Astrocyte (in vitro differentiated cells and primary cell): ENCODE measurements at regions not wholly inside any gene's neighbourhood (a gene's known extent, or its start where the extent isn't known, plus 50 kb on each side); places are given as distances from the start of the nearest gene placed in this dataset.

Experiments
- DNase-seq: peaks from one replicate; pipeline ENCODE4 v3.0.0-alpha.2; 2010; ENCODE audit warnings: low read depth
- FAIRE-seq: peaks from 2 replicates; lab custom pipeline; 2011; peaks lifted over from hg19 to GRCh38; lab: Jason Lieb, UNC
- H2AFZ ChIP-seq: 2 replicates; pipeline ENCODE4 v1.6.0; 2012; ENCODE audit warnings: low read depth, low read length, inconsistent platforms
- H3K27ac ChIP-seq: 2 replicates; pipeline ENCODE4 v1.5.1; 2011; ENCODE audit warnings: low read depth, low read length, inconsistent platforms
- H3K27me3 ChIP-seq: 2 replicates; pipeline ENCODE4 v1.6.0; 2011; ENCODE audit warnings: low read length, inconsistent platforms; ENCODE audit not compliant: insufficient read depth
- H3K36me3 ChIP-seq: 2 replicates; pipeline ENCODE4 v1.5.1; 2011; ENCODE audit warnings: low read length, inconsistent platforms; ENCODE audit not compliant: insufficient read depth
- H3K4me1 ChIP-seq: 2 replicates; pipeline ENCODE4 v1.5.1; 2011; ENCODE audit warnings: low read length, inconsistent platforms; ENCODE audit not compliant: insufficient read depth
- H3K4me2 ChIP-seq: 2 replicates; pipeline ENCODE4 v1.6.0; 2012; ENCODE audit warnings: low read length, inconsistent platforms
- H3K4me3 ChIP-seq: 2 replicates; pipeline ENCODE4 v1.5.1; 2011; ENCODE audit warnings: low read depth, mild to moderate bottlenecking, low read length, inconsistent platforms; ENCODE audit not compliant: insufficient read depth
- H3K79me2 ChIP-seq: 2 replicates; pipeline ENCODE4 v1.6.0; 2012; ENCODE audit warnings: mild to moderate bottlenecking, low read length, inconsistent platforms; ENCODE audit not compliant: insufficient read depth
- H3K9ac ChIP-seq: 2 replicates; pipeline ENCODE4 v1.6.0; 2012; ENCODE audit warnings: mild to moderate bottlenecking, low read length, inconsistent platforms
- H3K9me3 ChIP-seq: 2 replicates; pipeline ENCODE4 v1.5.1; 2012; ENCODE audit warnings: low read depth, mild to moderate bottlenecking, low read length, inconsistent platforms; ENCODE audit not compliant: insufficient read depth
- H4K20me1 ChIP-seq: 2 replicates; pipeline ENCODE4 v1.6.0; 2012; ENCODE audit warnings: low read length, inconsistent platforms; ENCODE audit not compliant: insufficient read depth
- H3K27ac Mint-ChIP-seq: one replicate; pipeline ENCODE4 v1.8.0; 2021; ENCODE audit warnings: mild to moderate bottlenecking, mixed read lengths; ENCODE audit not compliant: unreplicated experiment
- H3K27me3 Mint-ChIP-seq: one replicate; pipeline ENCODE4 v1.8.0; 2021; ENCODE audit warnings: low read depth, mixed read lengths; ENCODE audit not compliant: unreplicated experiment
- H3K36me3 Mint-ChIP-seq: one replicate; pipeline ENCODE4 v1.8.0; 2021; ENCODE audit warnings: low read depth, mixed read lengths; ENCODE audit not compliant: unreplicated experiment
- H3K4me1 Mint-ChIP-seq: one replicate; pipeline ENCODE4 v1.8.0; 2021; ENCODE audit warnings: low read depth, mixed read lengths; ENCODE audit not compliant: unreplicated experiment
- H3K4me3 Mint-ChIP-seq: one replicate; pipeline ENCODE4 v1.8.0; 2021; ENCODE audit warnings: mild to moderate bottlenecking, moderate library complexity, mixed read lengths; ENCODE audit not compliant: unreplicated experiment
- H3K9me3 Mint-ChIP-seq: one replicate; pipeline ENCODE4 v1.8.0; 2021; ENCODE audit warnings: mild to moderate bottlenecking, mixed read lengths; ENCODE audit not compliant: unreplicated experiment
- CTCF ChIP-seq: IDR thresholded peaks from 2 replicates; pipeline ENCODE4 v1.5.1; 2011; ENCODE audit warnings: low read depth, mild to moderate bottlenecking, inconsistent platforms, low read length, moderate library complexity; ENCODE audit not compliant: insufficient read depth
- EZH2 ChIP-seq: IDR thresholded peaks from 2 replicates; pipeline ENCODE4 v1.6.1; 2012; ENCODE audit warnings: mild to moderate bottlenecking, low read length, inconsistent platforms; ENCODE audit not compliant: insufficient read depth

DNA sequence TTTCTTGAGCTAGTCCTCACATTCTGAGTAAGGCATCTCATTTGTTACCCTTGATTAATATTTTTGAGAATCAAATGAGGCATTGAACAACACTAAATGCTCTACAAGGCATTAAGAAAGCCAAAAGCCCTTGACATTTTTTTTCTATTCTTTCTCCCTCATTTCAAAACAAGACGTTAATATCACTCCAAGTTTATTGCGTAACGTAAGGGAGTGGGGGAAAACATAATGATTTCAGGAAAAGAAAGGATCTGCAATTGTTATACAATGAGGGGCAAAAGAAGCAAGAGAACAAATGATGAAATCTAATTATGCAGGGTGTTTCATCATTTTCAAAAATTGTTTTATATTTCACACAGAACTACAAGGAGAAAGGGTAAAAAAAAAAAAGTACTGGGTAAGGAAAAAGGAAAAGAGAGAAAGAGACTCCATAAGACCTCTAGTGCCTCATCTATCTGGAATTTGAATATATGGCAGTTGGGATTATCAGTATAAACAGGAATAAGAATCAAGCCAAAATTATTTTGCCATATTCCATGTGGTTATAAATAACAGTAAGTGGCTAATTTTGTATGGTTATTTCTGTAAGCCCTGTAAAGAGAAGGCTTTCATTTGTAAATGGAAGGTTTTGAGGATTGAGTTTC, 163.0 kb downstream of the ABCA8 start:
- Mint-ChIP-seq H3K36me3 (no peaks in the 10 kb centered on the region), H3K9me3 (peaks cover 2% of the 10 kb centered on the region), H3K4me3 (no peak overlapping the region), H3K4me1 (peaks cover 5% of the 10 kb centered on the region), H3K27me3 (no peaks in the 10 kb centered on the region), H3K27ac (no peak overlapping the region)
- Histone ChIP-seq H3K36me3 (no peaks in the 10 kb centered on the region), H3K4me1 (peaks cover 8% of the 10 kb centered on the region), H4K20me1 (no peaks in the 10 kb centered on the region), H3K4me3 (no peak overlapping the region), H3K27ac (no peak overlapping the region), H2AFZ (no peak overlapping the region), H3K9me3 (no peaks in the 10 kb centered on the region), H3K79me2 (no peaks in the 10 kb centered on the region), H3K9ac (no peak overlapping the region), H3K27me3 (no peaks in the 10 kb centered on the region), H3K4me2 (no peak overlapping the region)
- FAIRE-seq (no peak), DNase-seq (no peak)
- TF ChIP-seq CTCF: no peak

DNA sequence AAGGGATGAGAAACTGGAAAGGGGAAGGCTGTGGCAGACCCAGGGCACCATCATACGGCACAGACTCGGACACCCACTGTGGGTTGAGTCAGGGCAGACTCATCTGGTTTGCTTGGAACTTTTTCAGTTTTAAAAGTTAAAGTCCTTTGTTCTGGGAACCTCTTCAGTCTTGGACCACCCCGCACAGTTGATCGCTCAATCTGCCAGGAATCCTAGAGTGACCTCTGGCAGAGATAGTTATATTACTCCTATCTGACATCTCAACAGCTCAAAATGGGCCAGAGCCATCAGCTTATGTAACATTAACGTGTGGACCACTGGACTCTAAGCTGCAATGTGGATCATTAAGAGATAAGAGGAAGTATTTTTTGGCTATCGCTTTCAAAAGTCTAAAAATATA, 164.3 kb downstream of the ABCA8 start:
- FAIRE-seq: no peak
- no peak for TF ChIP-seq CTCF
- no peak for TF ChIP-seq EZH2
- Histone ChIP-seq H3K4me3 (no peak overlapping the region), H3K27me3 (no peaks in the 10 kb centered on the region), H3K79me2 (no peaks in the 10 kb centered on the region), H3K9me3 (no peaks in the 10 kb centered on the region), H3K4me2 (peak overlapping the region; percentile 20), H4K20me1 (no peaks in the 10 kb centered on the region), H3K4me1 (peaks cover 8% of the 10 kb centered on the region), H3K9ac (no peak overlapping the region), H3K36me3 (no peaks in the 10 kb centered on the region), H3K27ac (no peak overlapping the region), H2AFZ (no peak overlapping the region)
- Mint-ChIP-seq H3K27me3 (no peaks in the 10 kb centered on the region), H3K27ac (no peak overlapping the region), H3K4me1 (peaks cover 5% of the 10 kb centered on the region), H3K36me3 (no peaks in the 10 kb centered on the region), H3K4me3 (no peak overlapping the region), H3K9me3 (peaks cover 2% of the 10 kb centered on the region)
- DNase-seq: peak; percentile 42

DNA sequence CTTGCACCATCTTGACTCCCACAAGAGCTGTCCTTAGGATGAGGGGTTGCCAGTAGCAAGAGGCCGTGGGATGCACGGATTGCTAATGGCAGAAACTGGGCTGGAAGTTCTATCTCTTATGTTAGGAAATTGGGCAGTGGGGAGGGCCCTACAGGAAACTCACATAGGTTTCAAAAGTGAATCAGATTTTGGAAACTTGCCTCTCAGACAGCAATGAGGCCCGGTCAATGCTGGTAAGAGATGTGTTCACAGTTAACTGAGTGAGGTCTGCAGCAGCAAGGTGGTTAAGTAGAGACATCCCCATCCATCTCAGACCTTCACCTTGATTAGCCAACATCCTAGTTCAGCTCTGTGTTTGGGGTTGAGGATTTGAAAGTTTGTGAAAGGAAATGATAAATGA, 164.7 kb downstream of the ABCA8 start:
- DNase-seq: peak; percentile 14
- Histone ChIP-seq H3K27me3 (no peaks in the 10 kb centered on the region), H3K79me2 (no peaks in the 10 kb centered on the region), H3K9ac (no peak overlapping the region), H3K4me3 (no peak overlapping the region), H3K9me3 (no peaks in the 10 kb centered on the region), H3K27ac (no peak overlapping the region), H4K20me1 (no peaks in the 10 kb centered on the region), H3K36me3 (no peaks in the 10 kb centered on the region), H3K4me2 (peak overlapping the region; percentile 20), H3K4me1 (peaks cover 8% of the 10 kb centered on the region), H2AFZ (no peak overlapping the region)
- H3K4me1 Mint-ChIP-seq: peaks cover 5% of the 10 kb centered on the region
- no peak overlapping the region for H3K4me3 Mint-ChIP-seq
- FAIRE-seq: no peak
- TF ChIP-seq CTCF (no peak), EZH2 (no peak)
- H3K36me3 Mint-ChIP-seq: no peaks in the 10 kb centered on the region
- peaks cover 2% of the 10 kb centered on the region for H3K9me3 Mint-ChIP-seq
- no peaks in the 10 kb centered on the region for H3K27me3 Mint-ChIP-seq
- H3K27ac Mint-ChIP-seq: no peak overlapping the region
